HepG2 (cell line): ENCODE measurements at regions not wholly inside any gene's neighbourhood (a gene's known extent, or its start where the extent isn't known, plus 50 kb on each side); places are given as distances from the start of the nearest gene placed in this dataset.

Source experiments
- ATAC-seq: fragments of 200-7000 bp; cut with Tn5 transposase; 3 replicates; pipeline ENCODE4 v1.9.1; 2020; ENCODE audit warnings: mild to moderate bottlenecking, moderate library complexity
- BruUV-seq: library from RNA; stranded (reverse); fragments of 400-500 nt; replicated peaks from 2 replicates; lab custom pipeline; 2021; lab: Mats Ljungman, UMichigan
- CTCF ChIA-PET: fragments of 300-600 bp; formaldehyde crosslinking; extraction: SDS; loops from one replicate; lab custom pipeline; 2021; ENCODE audit warnings: low total read pairs, inconsistent platforms, low intra/inter-chr PET ratio; lab: Yijun Ruan, JAX
- POLR2A ChIA-PET: fragments of 350-600 bp; sonication (Branson Sonifier 250); formaldehyde crosslinking; loops from one replicate; lab custom pipeline; 2020; ENCODE audit warnings: antibody characterized with exemption, inconsistent platforms; lab: Yijun Ruan, JAX
- DNase-seq: peaks from one replicate; pipeline ENCODE4 v3.0.0-alpha.2; 2015; ENCODE audit warnings: low spot score
- FAIRE-seq: peaks from 3 replicates; lab custom pipeline; 2011; peaks lifted over from hg19 to GRCh38; lab: Jason Lieb, UNC
- H2AFZ ChIP-seq: one replicate; pipeline ENCODE4 v1.6.1; 2011; ENCODE audit warnings: low read length, inconsistent platforms
- H3K27ac ChIP-seq: fragments of 300-600 bp; 3 replicates; pipeline ENCODE4 v1.8.0; 2011; ENCODE audit warnings: mixed run types, mild to moderate bottlenecking, mixed read lengths, low read length, inconsistent platforms; ENCODE audit not compliant: insufficient read depth; ENCODE audit errors: extremely low read length
- H3K27me3 ChIP-seq, 2 experiments: fragments of 200-600 bp in 1 of 2; 2 replicates in 1 of 2; 3 replicates in 1 of 2; pipeline versions ENCODE4 v1.6.0 to v1.8.0; 2011; ENCODE audit warnings: low read length in 2 of 2, mild to moderate bottlenecking in 2 of 2, moderate library complexity in 2 of 2, inconsistent platforms in 1 of 2; ENCODE audit not compliant: insufficient read depth in 2 of 2, control insufficient read depth in 1 of 2
- H3K36me3 ChIP-seq, 2 experiments: fragments of 200-600 bp in 1 of 2; replicated peaks in 1 of 2; 2 replicates in 1 of 2; 3 replicates in 1 of 2; pipeline versions ENCODE4 v1.5.1 to v1.8.0; 2011; ENCODE audit warnings: low read length in 2 of 2, inconsistent platforms in 1 of 2; ENCODE audit not compliant: insufficient read depth in 2 of 2, control insufficient read depth in 1 of 2
- H3K4me1 ChIP-seq: 2 replicates; pipeline ENCODE4 v1.5.1; 2012; ENCODE audit warnings: low read length, inconsistent platforms; ENCODE audit not compliant: insufficient read depth
- H3K4me2 ChIP-seq: 2 replicates; pipeline ENCODE4 v1.6.0; 2011; ENCODE audit warnings: low read depth, low read length, inconsistent platforms
- H3K4me3 ChIP-seq, 3 experiments: fragments of 200-600 bp in 1 of 3; sonication (generic), shearing (Covaris generic) in 1 of 3; replicated peaks in 1 of 3; 2 replicates each; pipeline ENCODE4 v1.5.1; 2011 to 2016; ENCODE audit warnings: low read length in 3 of 3, inconsistent platforms in 2 of 3, low read depth in 2 of 3, mild to moderate bottlenecking in 2 of 3, control low read depth in 1 of 3, mixed read lengths in 1 of 3; ENCODE audit not compliant: insufficient read depth in 1 of 3
- H3K79me2 ChIP-seq: one replicate; pipeline ENCODE4 v1.6.1; 2011; ENCODE audit warnings: low read length, inconsistent platforms; ENCODE audit not compliant: insufficient read depth
- H3K9ac ChIP-seq: 2 replicates; pipeline ENCODE4 v1.6.0; 2011; ENCODE audit warnings: mild to moderate bottlenecking, low read depth, low read length, inconsistent platforms; ENCODE audit not compliant: insufficient read depth
- H3K9me3 ChIP-seq: 2 replicates; pipeline ENCODE4 v1.5.1; 2012; ENCODE audit warnings: mild to moderate bottlenecking, low read length
- H4K20me1 ChIP-seq: 2 replicates; pipeline ENCODE4 v1.6.0; 2011; ENCODE audit warnings: inconsistent platforms, mild to moderate bottlenecking, low read length, moderate library complexity; ENCODE audit not compliant: insufficient read depth
- ATF7-NPFF ChIP-seq: sonication (generic); formaldehyde crosslinking; IDR thresholded peaks from 2 replicates; pipeline ENCODE4 v1.8.1; 2023; ENCODE audit warnings: mild to moderate bottlenecking, low read depth, missing genetic modification reagents, moderate library complexity
- ATRX ChIP-seq: sonication (generic); formaldehyde crosslinking; IDR thresholded peaks from 2 replicates; pipeline ENCODE4 v1.4.0; 2020; ENCODE audit warnings: missing genetic modification reagents, borderline replicate concordance
- DPF2 ChIP-seq: sonication (generic); formaldehyde crosslinking; IDR thresholded peaks from 2 replicates; pipeline ENCODE4 v1.4.0; 2020; ENCODE audit warnings: mild to moderate bottlenecking, low read depth, missing genetic modification reagents, borderline replicate concordance
- KDM6A ChIP-seq: IDR thresholded peaks from 2 replicates; pipeline ENCODE4 v1.6.1; 2016; ENCODE audit warnings: low read depth
- KLF15 ChIP-seq: sonication (generic); formaldehyde crosslinking; IDR thresholded peaks from 2 replicates; pipeline ENCODE4 v1.8.1; 2023; ENCODE audit warnings: borderline replicate concordance, mild to moderate bottlenecking, inconsistent platforms, missing genetic modification reagents, mixed read lengths
- LCORL ChIP-seq, 2 experiments: fragments of 450-650 bp in 1 of 2; sonication (generic) in 1 of 2; formaldehyde crosslinking in 1 of 2; IDR thresholded peaks; 2 replicates each; pipeline versions ENCODE4 v1.5.0 to v1.6.1; 2017 to 2020; ENCODE audit warnings: antibody characterized with exemption in 1 of 2, missing genetic modification reagents in 1 of 2
- NFIC ChIP-seq: IDR thresholded peaks from 2 replicates; pipeline ENCODE4 v1.6.1; 2012; ENCODE audit warnings: mild to moderate bottlenecking, low read length, inconsistent platforms
- PRDM15 ChIP-seq: sonication (generic); formaldehyde crosslinking; IDR thresholded peaks from 2 replicates; pipeline ENCODE4 v1.4.0; 2020; ENCODE audit warnings: missing genetic modification reagents
- TBL1XR1 ChIP-seq: fragments of 150-350 bp; IDR thresholded peaks from 2 replicates; pipeline ENCODE4 v1.6.1; 2014; ENCODE audit warnings: borderline replicate concordance, low read length; ENCODE audit not compliant: partially characterized antibody
- ZNF143 ChIP-seq: sonication (generic); formaldehyde crosslinking; IDR thresholded peaks from 2 replicates; pipeline ENCODE4 v1.4.0; 2020; ENCODE audit warnings: missing genetic modification reagents
- ZNF703 ChIP-seq: sonication (generic); formaldehyde crosslinking; IDR thresholded peaks from 2 replicates; pipeline ENCODE4 v1.5.1; 2020; ENCODE audit warnings: missing genetic modification reagents, mild to moderate bottlenecking, moderate library complexity, borderline replicate concordance
- WGBS: methylation state at CpG from one replicate; pipeline ENCODE4 v1.1.6; 2017; ENCODE audit warnings: low lambda C conversion rate; 5-methylcytosine and 5-hydroxymethylcytosine counted together
- in situ Hi-C: cut with HindIII; loops from 2 replicates; pipeline ENCODE4 v1.10.0; 2017; ENCODE audit warnings: low pct_unique_long_range_greater_than_20kb; ENCODE audit not compliant: extremely low pct_ligation_motif_present
- intact Hi-C: fragments of 100-400 bp; cut with micrococcal nuclease; formaldehyde crosslinking; loops from one replicate; pipeline ENCODE4 v1.10.0; 2022; ENCODE audit not compliant: unreplicated experiment
- TF ChIP-seq, protein P1 (sequence below): sonication (generic); formaldehyde crosslinking; IDR thresholded peaks from one replicate; pipeline ENCODE4 v1.5.1; 2020; ENCODE audit warnings: mild to moderate bottlenecking, missing genetic modification reagents; ENCODE audit errors: not compliant biosample characterization

- ATAC-seq (no peak), DNase-seq (no peak), FAIRE-seq (no peak)
- H3K36me3 ChIP-seq = no peaks in the 10 kb centered on the region
- H3K9ac ChIP-seq = no peak overlapping the region
- BruUV-seq = no TSS peak
- no peaks in the 10 kb centered on the region for H3K9me3 ChIP-seq
- WGBS = 39% methylated on average over 5 of the region's 5 CpGs
- intact Hi-C loops (no loop called here), in situ Hi-C loops (no loop called here)
- H3K4me1 ChIP-seq = no peaks in the 10 kb centered on the region
- H3K27ac ChIP-seq = no peak overlapping the region
- H3K27me3 ChIP-seq = no peaks in the 10 kb centered on the region
- no peaks in the 10 kb centered on the region for H4K20me1 ChIP-seq
- ChIA-PET CTCF (no interaction called here), POLR2A (no interaction called here)
- H3K4me2 ChIP-seq = no peak overlapping the region
- no peak overlapping the region for H3K4me3 ChIP-seq
- no peak overlapping the region for H2AFZ ChIP-seq
- H3K79me2 ChIP-seq = no peaks in the 10 kb centered on the region
- TF ChIP-seq, protein P1, sequence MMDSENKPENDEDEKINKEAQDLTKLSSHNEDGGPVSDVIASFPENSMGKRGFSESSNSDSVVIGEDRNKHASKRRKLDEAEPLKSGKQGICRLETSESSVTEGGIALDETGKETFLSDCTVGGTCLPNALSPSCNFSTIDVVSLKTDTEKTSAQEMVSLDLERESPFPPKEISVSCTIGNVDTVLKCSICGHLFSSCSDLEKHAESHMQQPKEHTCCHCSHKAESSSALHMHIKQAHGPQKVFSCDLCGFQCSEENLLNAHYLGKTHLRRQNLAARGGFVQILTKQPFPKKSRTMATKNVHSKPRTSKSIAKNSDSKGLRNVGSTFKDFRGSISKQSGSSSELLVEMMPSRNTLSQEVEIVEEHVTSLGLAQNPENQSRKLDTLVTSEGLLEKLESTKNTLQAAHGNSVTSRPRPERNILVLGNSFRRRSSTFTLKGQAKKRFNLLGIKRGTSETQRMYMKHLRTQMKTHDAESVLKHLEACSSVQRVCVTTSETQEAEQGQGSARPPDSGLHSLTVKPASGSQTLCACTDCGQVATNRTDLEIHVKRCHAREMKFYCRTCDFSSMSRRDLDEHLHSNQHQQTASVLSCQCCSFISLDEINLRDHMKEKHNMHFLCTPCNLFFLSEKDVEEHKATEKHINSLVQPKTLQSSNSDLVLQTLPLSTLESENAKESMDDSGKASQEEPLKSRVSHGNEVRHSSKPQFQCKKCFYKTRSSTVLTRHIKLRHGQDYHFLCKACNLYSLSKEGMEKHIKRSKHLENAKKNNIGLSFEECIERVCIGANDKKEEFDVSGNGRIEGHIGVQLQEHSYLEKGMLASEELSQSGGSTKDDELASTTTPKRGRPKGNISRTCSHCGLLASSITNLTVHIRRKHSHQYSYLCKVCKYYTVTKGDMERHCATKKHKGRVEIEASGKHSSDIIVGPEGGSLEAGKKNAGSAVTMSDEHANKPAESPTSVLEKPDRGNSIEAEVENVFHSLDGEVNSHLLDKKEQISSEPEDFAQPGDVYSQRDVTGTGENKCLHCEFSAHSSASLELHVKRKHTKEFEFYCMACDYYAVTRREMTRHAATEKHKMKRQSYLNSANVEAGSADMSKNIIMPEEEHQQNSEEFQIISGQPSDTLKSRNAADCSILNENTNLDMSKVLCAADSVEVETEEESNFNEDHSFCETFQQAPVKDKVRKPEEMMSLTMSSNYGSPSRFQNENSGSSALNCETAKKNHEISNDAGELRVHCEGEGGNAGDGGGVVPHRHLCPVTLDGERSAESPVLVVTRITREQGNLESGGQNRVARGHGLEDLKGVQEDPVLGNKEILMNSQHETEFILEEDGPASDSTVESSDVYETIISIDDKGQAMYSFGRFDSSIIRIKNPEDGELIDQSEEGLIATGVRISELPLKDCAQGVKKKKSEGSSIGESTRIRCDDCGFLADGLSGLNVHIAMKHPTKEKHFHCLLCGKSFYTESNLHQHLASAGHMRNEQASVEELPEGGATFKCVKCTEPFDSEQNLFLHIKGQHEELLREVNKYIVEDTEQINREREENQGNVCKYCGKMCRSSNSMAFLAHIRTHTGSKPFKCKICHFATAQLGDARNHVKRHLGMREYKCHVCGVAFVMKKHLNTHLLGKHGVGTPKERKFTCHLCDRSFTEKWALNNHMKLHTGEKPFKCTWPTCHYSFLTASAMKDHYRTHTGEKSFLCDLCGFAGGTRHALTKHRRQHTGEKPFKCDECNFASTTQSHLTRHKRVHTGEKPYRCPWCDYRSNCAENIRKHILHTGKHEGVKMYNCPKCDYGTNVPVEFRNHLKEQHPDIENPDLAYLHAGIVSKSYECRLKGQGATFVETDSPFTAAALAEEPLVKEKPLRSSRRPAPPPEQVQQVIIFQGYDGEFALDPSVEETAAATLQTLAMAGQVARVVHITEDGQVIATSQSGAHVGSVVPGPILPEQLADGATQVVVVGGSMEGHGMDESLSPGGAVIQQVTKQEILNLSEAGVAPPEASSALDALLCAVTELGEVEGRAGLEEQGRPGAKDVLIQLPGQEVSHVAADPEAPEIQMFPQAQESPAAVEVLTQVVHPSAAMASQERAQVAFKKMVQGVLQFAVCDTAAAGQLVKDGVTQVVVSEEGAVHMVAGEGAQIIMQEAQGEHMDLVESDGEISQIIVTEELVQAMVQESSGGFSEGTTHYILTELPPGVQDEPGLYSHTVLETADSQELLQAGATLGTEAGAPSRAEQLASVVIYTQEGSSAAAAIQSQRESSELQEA (CRISPR knock-in tag) = no peak
- TF ChIP-seq ZNF703 (CRISPR knock-in tag) = no peak
- TF ChIP-seq ATRX (CRISPR knock-in tag) = no peak
- TF ChIP-seq KDM6A (CRISPR knock-in tag) = no peak
- no peak for TF ChIP-seq ZNF143 (CRISPR knock-in tag)
- TF ChIP-seq DPF2 = no peak
- no peak for TF ChIP-seq KLF15 (CRISPR knock-in tag)
- no peak for TF ChIP-seq TBL1XR1
- no peak for TF ChIP-seq NFIC
- no peak for TF ChIP-seq PRDM15
- no peak for TF ChIP-seq ATF7-NPFF (CRISPR knock-in tag)
- no peak for TF ChIP-seq LCORL (IDR thresholded peaks at IDR 0.05)
- no peak for TF ChIP-seq LCORL (CRISPR knock-in tag; IDR thresholded peaks at IDR 0.05)
These were observed 61.4 kb upstream of the FST start for GRCh38 chr5:53418826-53419658.
